Stomach (tissue), 8 donors: ENCODE measurements at regions not wholly inside any gene's neighbourhood (a gene's known extent, or its start where the extent isn't known, plus 50 kb on each side); places are given as distances from the start of the nearest gene placed in this dataset.

Experiments used
- DNase-seq, 2 donors: peaks; one replicate each; pipeline versions ENCODE4 v3.0.0 to v3.0.0-alpha.2; 2013 to 2019
- H3K27ac ChIP-seq, 5 donors: fragments of 200-600 bp in 4 of 5; sonication (generic) in 4 of 5; one replicate each; pipeline ENCODE4 v1.5.1; 2013 to 2019; ENCODE audit warnings: mild to moderate bottlenecking in 1 of 5, moderate library complexity in 1 of 5
- H3K27me3 ChIP-seq, 3 donors: fragments of 200-600 bp; sonication (generic); one replicate each; pipeline ENCODE4 v1.5.1; 2017 to 2019; ENCODE audit warnings: mixed run types in 1 of 3
- H3K36me3 ChIP-seq, 4 donors: fragments of 200-600 bp; sonication (generic); 1 replicate in 3 of 4; 2 replicates in 1 of 4; pipeline ENCODE4 v1.5.1; 2016 to 2019
- H3K4me1 ChIP-seq, 4 donors: fragments of 200-600 bp; sonication (generic); one replicate each; pipeline ENCODE4 v1.5.1; 2016 to 2019
- H3K4me3 ChIP-seq, 4 donors: fragments of 200-600 bp; sonication (generic) in 3 of 4; one replicate each; pipeline ENCODE4 v1.5.1; 2016 to 2019; ENCODE audit warnings: mild to moderate bottlenecking in 1 of 4
- H3K9me3 ChIP-seq, 4 donors: fragments of 200-600 bp; sonication (generic); one replicate each; pipeline ENCODE4 v1.5.1; 2016 to 2019
- EP300 ChIP-seq: sonication (generic); formaldehyde crosslinking; IDR thresholded peaks from one replicate; pipeline ENCODE4 v1.6.1; 2017; ENCODE audit warnings: antibody characterized with exemption
- POLR2A ChIP-seq, 4 donors: fragments of 450-650 bp; IDR thresholded peaks; one replicate each; pipeline ENCODE4 v1.6.1; 2016; ENCODE audit warnings: antibody characterized with exemption in 4 of 4, control low read depth in 2 of 4, mild to moderate bottlenecking in 1 of 4, moderate library complexity in 1 of 4
- POLR2AphosphoS5 ChIP-seq, 3 donors: sonication (generic); formaldehyde crosslinking; IDR thresholded peaks; one replicate each; pipeline ENCODE4 v1.6.1; 2016; ENCODE audit warnings: antibody characterized with exemption in 3 of 3
- WGBS, 5 donors: extraction: QIAGEN DNeasy Blood & Tissue Kit in 3 of 5; methylation state at CpG; one replicate each; pipeline versions ENCODE4 v1.1.5 to v1.1.7; 2013 to 2018; 5-methylcytosine and 5-hydroxymethylcytosine counted together
- intact Hi-C: fragments of 100-400 bp; cut with DNase I; formaldehyde crosslinking; loops from one replicate; pipeline ENCODE4 v1.15.1; 2023; ENCODE audit warnings: low total_unique reads
- TF ChIP-seq, protein P1 (sequence below), 7 experiments: fragments of 450-650 bp in 4 of 7; fragments of 200-600 bp in 3 of 7; sonication (generic) in 3 of 7; IDR thresholded peaks; one replicate each; pipeline ENCODE4 v1.5.1; 2016 to 2019; ENCODE audit warnings: antibody characterized with exemption in 7 of 7, control low read depth in 2 of 7, mild to moderate bottlenecking in 1 of 7
- donor health status: healthy with polysubstance abuse.
- donor health status: Bipolar disorder and iron deficiency.
- donor health status: healthy.

GRCh38 chr1:212495766-212496494, 63.2 kb downstream of the NENF start:
- DNase-seq: no peak
- TF ChIP-seq, protein P1, sequence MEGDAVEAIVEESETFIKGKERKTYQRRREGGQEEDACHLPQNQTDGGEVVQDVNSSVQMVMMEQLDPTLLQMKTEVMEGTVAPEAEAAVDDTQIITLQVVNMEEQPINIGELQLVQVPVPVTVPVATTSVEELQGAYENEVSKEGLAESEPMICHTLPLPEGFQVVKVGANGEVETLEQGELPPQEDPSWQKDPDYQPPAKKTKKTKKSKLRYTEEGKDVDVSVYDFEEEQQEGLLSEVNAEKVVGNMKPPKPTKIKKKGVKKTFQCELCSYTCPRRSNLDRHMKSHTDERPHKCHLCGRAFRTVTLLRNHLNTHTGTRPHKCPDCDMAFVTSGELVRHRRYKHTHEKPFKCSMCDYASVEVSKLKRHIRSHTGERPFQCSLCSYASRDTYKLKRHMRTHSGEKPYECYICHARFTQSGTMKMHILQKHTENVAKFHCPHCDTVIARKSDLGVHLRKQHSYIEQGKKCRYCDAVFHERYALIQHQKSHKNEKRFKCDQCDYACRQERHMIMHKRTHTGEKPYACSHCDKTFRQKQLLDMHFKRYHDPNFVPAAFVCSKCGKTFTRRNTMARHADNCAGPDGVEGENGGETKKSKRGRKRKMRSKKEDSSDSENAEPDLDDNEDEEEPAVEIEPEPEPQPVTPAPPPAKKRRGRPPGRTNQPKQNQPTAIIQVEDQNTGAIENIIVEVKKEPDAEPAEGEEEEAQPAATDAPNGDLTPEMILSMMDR (IDR thresholded peaks at IDR 0.05): no peak
- TF ChIP-seq POLR2A (IDR thresholded peaks at IDR 0.05) (no peak), EP300 (no peak), POLR2AphosphoS5 (IDR thresholded peaks at IDR 0.05) (no peak)
- 56 to 71% (median 67%) methylated on average over 8 of the region's 8 CpGs for WGBS, 5 donors
- no peaks in the 10 kb centered on the region for H3K36me3 ChIP-seq
- intact Hi-C loops: no loop called here
- H3K9me3 ChIP-seq: no peaks in the 10 kb centered on the region
- H3K4me3 ChIP-seq: no peak overlapping the region
- no peaks in the 10 kb centered on the region for H3K27me3 ChIP-seq
- no peak overlapping the region for H3K27ac ChIP-seq
- H3K4me1 ChIP-seq: no peaks in the 10 kb centered on the region

DNA sequence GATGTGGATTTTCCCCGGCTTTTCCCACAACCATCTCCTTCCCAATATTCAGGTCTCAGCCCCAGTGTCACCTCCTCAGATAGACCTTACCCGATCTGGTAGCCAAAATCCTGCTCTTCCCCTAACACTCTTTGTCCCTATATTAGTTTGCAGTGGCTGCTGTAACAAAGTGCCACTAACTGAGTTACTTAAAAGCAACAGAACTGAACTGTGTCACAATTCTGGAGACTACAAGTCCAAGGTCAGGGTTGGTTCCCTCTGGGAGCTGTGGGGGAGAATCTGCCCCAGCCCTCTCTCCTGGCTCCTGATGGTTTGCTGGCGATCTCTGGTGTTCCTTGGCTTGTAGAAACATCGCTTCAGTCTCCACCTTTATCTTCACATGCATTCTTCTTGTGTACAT, 64.0 kb downstream of the NENF start:
- no peak for TF ChIP-seq EP300
- TF ChIP-seq POLR2A (IDR thresholded peaks at IDR 0.05): no peak
- no peak for TF ChIP-seq POLR2AphosphoS5 (IDR thresholded peaks at IDR 0.05)
- TF ChIP-seq, protein P1 (IDR thresholded peaks at IDR 0.05): no peak
- intact Hi-C loops: no loop called here
- Histone ChIP-seq H3K4me3 (no peak overlapping the region), H3K4me1 (no peaks in the 10 kb centered on the region), H3K27ac (no peak overlapping the region), H3K27me3 (no peaks in the 10 kb centered on the region), H3K36me3 (no peaks in the 10 kb centered on the region), H3K9me3 (no peaks in the 10 kb centered on the region)
- WGBS, 5 donors: 78 to 91% (median 85%) methylated on average over 4 of the region's 4 CpGs
- no peak for DNase-seq

GRCh38 chr1:212497553-212497952, 64.8 kb downstream of the NENF start:
- no peaks in the 10 kb centered on the region for H3K9me3 ChIP-seq
- TF ChIP-seq, protein P1 (IDR thresholded peaks at IDR 0.05): no peak
- no peak for TF ChIP-seq EP300
- TF ChIP-seq POLR2AphosphoS5 (IDR thresholded peaks at IDR 0.05): no peak
- TF ChIP-seq POLR2A (IDR thresholded peaks at IDR 0.05): no peak
- no peak overlapping the region for H3K4me3 ChIP-seq
- no peaks in the 10 kb centered on the region for H3K27me3 ChIP-seq
- H3K4me1 ChIP-seq: no peaks in the 10 kb centered on the region
- no peak overlapping the region for H3K27ac ChIP-seq
- H3K36me3 ChIP-seq: no peaks in the 10 kb centered on the region
- WGBS, 5 donors: 62 to 86% (median 81%) methylated on average over 3 of the region's 3 CpGs
- DNase-seq: no peak
- intact Hi-C loops: no loop called here

DNA sequence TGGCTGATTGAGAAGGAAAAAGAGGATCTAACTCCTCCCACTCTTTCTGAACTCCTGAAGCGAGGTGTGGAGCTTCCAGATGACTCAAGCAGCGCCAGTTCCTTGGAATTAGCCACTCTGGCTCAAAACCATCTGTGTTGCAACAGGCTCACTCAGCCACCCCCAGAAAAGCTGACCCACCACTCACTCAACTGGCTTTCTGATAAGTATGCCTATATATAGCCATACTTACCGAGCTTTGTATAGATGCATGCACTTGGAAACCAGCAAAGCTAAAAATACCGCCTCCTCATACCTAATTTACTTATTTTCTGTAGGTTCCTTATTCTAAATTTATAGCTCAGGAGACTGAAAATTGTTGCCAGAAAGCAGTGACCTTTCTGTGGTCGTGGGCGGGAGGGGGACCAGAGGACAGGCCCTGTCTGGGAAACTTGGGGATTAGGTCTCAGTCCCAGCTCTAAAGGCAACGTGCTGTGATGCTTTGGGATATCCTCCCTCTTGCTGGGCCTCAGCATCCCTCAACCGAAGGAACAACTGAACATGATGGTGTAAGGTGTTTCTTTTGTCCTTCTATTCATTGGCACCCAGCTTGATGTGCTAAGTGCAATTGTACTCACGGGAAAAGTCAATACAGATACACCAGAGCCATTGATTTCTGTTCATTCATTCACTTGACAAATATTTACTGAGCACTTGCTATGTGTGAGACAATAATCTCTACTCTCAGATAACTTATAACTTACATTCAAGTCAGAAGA, 65.7 kb downstream of the NENF start:
- no peak for DNase-seq
- H3K4me3 ChIP-seq: no peak overlapping the region
- WGBS, 5 donors: 58 to 64% (median 60%) methylated on average over 9 of the region's 9 CpGs

More for the DNA sequence above, 65.7 kb downstream of the NENF start:
- TF ChIP-seq POLR2AphosphoS5 (IDR thresholded peaks at IDR 0.05) (no peak), POLR2A (IDR thresholded peaks at IDR 0.05) (no peak), EP300 (no peak)
- TF ChIP-seq, protein P1 (IDR thresholded peaks at IDR 0.05): no peak
- H3K9me3 ChIP-seq: no peaks in the 10 kb centered on the region
- H3K4me1 ChIP-seq: no peaks in the 10 kb centered on the region
- H3K27me3 ChIP-seq: no peaks in the 10 kb centered on the region
- no peak overlapping the region for H3K27ac ChIP-seq
- intact Hi-C loops: no loop called here
- H3K36me3 ChIP-seq: no peaks in the 10 kb centered on the region
